KMS-11 (cell line): ENCODE measurements at regions not wholly inside any gene's neighbourhood (a gene's known extent, or its start where the extent isn't known, plus 50 kb on each side); places are given as distances from the start of the nearest gene placed in this dataset.

Source experiments
- H2AFZ ChIP-seq: fragments of 200-600 bp; sonication (generic); 2 replicates; pipeline ENCODE4 v1.6.1; 2016; ENCODE audit warnings: antibody characterized with exemption, mixed run types, low read depth
- H3K27ac ChIP-seq: fragments of 200-600 bp; sonication (generic); 2 replicates; pipeline ENCODE4 v1.6.1; 2016; ENCODE audit warnings: mild to moderate bottlenecking, mixed run types
- H3K27me3 ChIP-seq: fragments of 200-600 bp; sonication (generic); 2 replicates; pipeline ENCODE4 v1.6.1; 2017; ENCODE audit warnings: mild to moderate bottlenecking, low read depth, mixed run types, moderate library complexity; ENCODE audit not compliant: insufficient read depth
- H3K36me3 ChIP-seq: fragments of 200-600 bp; sonication (generic); 2 replicates; pipeline ENCODE4 v1.6.1; 2017; ENCODE audit warnings: mild to moderate bottlenecking, mixed run types; ENCODE audit not compliant: insufficient read depth
- H3K4me1 ChIP-seq: fragments of 200-600 bp; sonication (generic); 2 replicates; pipeline ENCODE4 v1.6.1; 2016; ENCODE audit warnings: mild to moderate bottlenecking, low read depth, mixed run types; ENCODE audit not compliant: poor library complexity, severe bottlenecking
- H3K4me2 ChIP-seq: fragments of 200-600 bp; sonication (generic); 2 replicates; pipeline ENCODE4 v1.7.0; 2016; ENCODE audit warnings: mild to moderate bottlenecking, mixed run types
- H3K4me3 ChIP-seq: fragments of 200-600 bp; sonication (generic); IDR thresholded peaks from 2 replicates; pipeline ENCODE4 v1.6.1; 2017; ENCODE audit warnings: low read depth, low read length, mixed read lengths; ENCODE audit not compliant: insufficient read depth
- H3K79me2 ChIP-seq: fragments of 200-600 bp; sonication (generic); 2 replicates; pipeline ENCODE4 v1.6.1; 2016; ENCODE audit warnings: low read depth, mixed run types; ENCODE audit not compliant: insufficient read depth
- H3K9ac ChIP-seq: fragments of 200-600 bp; sonication (generic); 2 replicates; pipeline ENCODE4 v1.6.1; 2016; ENCODE audit warnings: mild to moderate bottlenecking, mixed run types
- H4K20me1 ChIP-seq: fragments of 200-600 bp; sonication (generic); 2 replicates; pipeline ENCODE4 v1.6.1; 2016; ENCODE audit warnings: mild to moderate bottlenecking, mixed run types; ENCODE audit not compliant: insufficient read depth
- CTCF ChIP-seq: fragments of 200-600 bp; sonication (generic); conservative IDR thresholded peaks from 2 replicates; pipeline ENCODE4 v1.6.1; 2017; ENCODE audit warnings: low read depth, mild to moderate bottlenecking, antibody characterized with exemption, low read length, moderate library complexity, mixed read lengths

GRCh38 chr4:81807386-81807785 lies 335.7 kb upstream of the RASGEF1B start:
- Histone ChIP-seq H3K36me3 (no peaks in the 10 kb centered on the region), H3K4me2 (peak overlapping the region; percentile 46), H3K27me3 (no peaks in the 10 kb centered on the region), H3K9ac (no peak overlapping the region), H4K20me1 (no peaks in the 10 kb centered on the region), H3K79me2 (no peaks in the 10 kb centered on the region), H3K27ac (no peak overlapping the region), H2AFZ (no peak overlapping the region), H3K4me1 (peaks cover 22% of the 10 kb centered on the region), H3K4me3 (no peak overlapping the region)
- no peak for TF ChIP-seq CTCF

GRCh38 chr4:81806485-81806884 lies 334.8 kb upstream of the RASGEF1B start:
- H4K20me1 ChIP-seq, result no peaks in the 10 kb centered on the region
- no peaks in the 10 kb centered on the region for H3K27me3 ChIP-seq
- H3K36me3 ChIP-seq, result no peaks in the 10 kb centered on the region
- H3K4me3 ChIP-seq, result no peak overlapping the region
- no peak overlapping the region for H3K27ac ChIP-seq
- H2AFZ ChIP-seq, result no peak overlapping the region
- no peak for TF ChIP-seq CTCF
- H3K79me2 ChIP-seq, result no peaks in the 10 kb centered on the region
- no peak overlapping the region for H3K4me2 ChIP-seq
- H3K4me1 ChIP-seq, result peaks cover 22% of the 10 kb centered on the region
- no peak overlapping the region for H3K9ac ChIP-seq

- Histone ChIP-seq H3K4me3 (no peak overlapping the region), H2AFZ (no peak overlapping the region), H3K9ac (no peak overlapping the region), H3K4me2 (no peak overlapping the region), H3K79me2 (no peaks in the 10 kb centered on the region), H3K27me3 (no peaks in the 10 kb centered on the region), H4K20me1 (no peaks in the 10 kb centered on the region), H3K36me3 (no peaks in the 10 kb centered on the region), H3K4me1 (peaks cover 22% of the 10 kb centered on the region), H3K27ac (no peak overlapping the region)
- TF ChIP-seq CTCF, result no peak
These were observed 333.1 kb upstream of the RASGEF1B start for GRCh38 chr4:81804849-81805248.

GRCh38 chr4:81802285-81802846 lies 330.7 kb upstream of the RASGEF1B start:
- Histone ChIP-seq H2AFZ (no peak overlapping the region), H3K9ac (no peak overlapping the region), H3K27ac (no peak overlapping the region), H3K4me1 (peaks cover 3% of the 10 kb centered on the region), H3K4me2 (no peak overlapping the region), H3K36me3 (no peaks in the 10 kb centered on the region), H3K27me3 (no peaks in the 10 kb centered on the region), H3K4me3 (no peak overlapping the region), H3K79me2 (no peaks in the 10 kb centered on the region), H4K20me1 (no peaks in the 10 kb centered on the region)
- no peak for TF ChIP-seq CTCF
